MCF 10A (cell line): ENCODE measurements at regions not wholly inside any gene's neighbourhood (a gene's known extent, or its start where the extent isn't known, plus 50 kb on each side); places are given as distances from the start of the nearest gene placed in this dataset.

ENCODE experiments used
- BruUV-seq: library from RNA; stranded (reverse); fragments of 400-500 nt; replicated peaks from 2 replicates; lab custom pipeline; 2021; lab: Mats Ljungman, UMichigan
- CTCF ChIA-PET: fragments of 300-600 bp; sonication (Branson Sonifier 250); formaldehyde crosslinking; extraction: SDS; loops from one replicate; lab custom pipeline; 2021; ENCODE audit warnings: antibody characterized with exemption, inconsistent platforms; lab: Yijun Ruan, JAX
- POLR2A ChIA-PET: fragments of 300-600, 350-650 bp; sonication (Branson Sonifier 250); formaldehyde crosslinking; extraction: SDS; loops from one replicate; lab custom pipeline; 2020; ENCODE audit warnings: antibody characterized with exemption, inconsistent platforms; lab: Yijun Ruan, JAX
- DNase-seq: peaks from one replicate; pipeline ENCODE4 v3.0.0-alpha.2; 2018; ENCODE audit not compliant: unreplicated experiment
- H3K27ac Mint-ChIP-seq: one replicate; pipeline ENCODE4 v1.8.0; 2022; ENCODE audit warnings: mild to moderate bottlenecking, low read depth, mixed read lengths; ENCODE audit not compliant: unreplicated experiment
- H3K27me3 Mint-ChIP-seq: one replicate; pipeline ENCODE4 v1.8.0; 2022; ENCODE audit warnings: mixed read lengths; ENCODE audit not compliant: insufficient read depth, unreplicated experiment
- H3K36me3 Mint-ChIP-seq: one replicate; pipeline ENCODE4 v1.8.0; 2022; ENCODE audit warnings: mild to moderate bottlenecking, moderate library complexity, mixed read lengths; ENCODE audit not compliant: insufficient read depth, unreplicated experiment
- H3K4me1 Mint-ChIP-seq: one replicate; pipeline ENCODE4 v1.8.0; 2022; ENCODE audit warnings: mixed read lengths; ENCODE audit not compliant: insufficient read depth, unreplicated experiment
- H3K4me3 Mint-ChIP-seq: one replicate; pipeline ENCODE4 v1.8.0; 2022; ENCODE audit warnings: mild to moderate bottlenecking, moderate library complexity, mixed read lengths; ENCODE audit not compliant: unreplicated experiment
- H3K9me3 Mint-ChIP-seq: one replicate; pipeline ENCODE4 v1.8.0; 2022; ENCODE audit warnings: mixed read lengths; ENCODE audit not compliant: unreplicated experiment
- intact Hi-C: fragments of 100-400 bp; cut with micrococcal nuclease; formaldehyde crosslinking; loops from 2 replicates; pipeline ENCODE4 v1.14.1; 2022
- TF ChIP-seq, protein P1 (sequence below): fragments of 200-600 bp; IDR thresholded peaks from one replicate; pipeline ENCODE4 v1.8.0; 2022; ENCODE audit warnings: antibody characterized with exemption, mild to moderate bottlenecking; ENCODE audit not compliant: unreplicated experiment

DNA sequence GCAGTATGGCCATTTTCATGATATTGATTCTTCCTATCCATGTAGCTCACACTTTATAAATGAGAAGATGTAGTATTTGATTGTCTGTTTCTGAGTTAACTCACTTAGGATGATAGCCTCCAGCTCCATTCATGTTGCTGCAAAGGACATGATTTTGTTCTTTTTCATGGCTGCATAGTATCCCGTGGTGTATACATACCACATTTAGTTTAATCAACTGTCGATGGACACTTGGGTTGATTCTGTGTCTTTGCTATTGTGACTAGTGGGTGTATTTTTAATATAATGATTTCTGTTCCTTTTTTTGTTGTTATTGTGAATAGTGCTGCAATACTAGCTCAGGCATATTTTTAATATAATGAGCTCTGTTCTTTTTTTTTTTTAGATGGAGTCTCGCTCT lies 560.3 kb upstream of the ZNF608 start:
- POLR2A ChIA-PET, result interaction anchor here (0.6 to 1.1 kb wide), 2 partner anchors 8 to 102 kb away, joined by 3 read pairs; no protein-coding TSS in a partner anchor
- Mint-ChIP-seq H3K4me3 (no peak overlapping the region), H3K9me3 (peaks cover 8% of the 10 kb centered on the region), H3K27me3 (no peaks in the 10 kb centered on the region), H3K27ac (no peak overlapping the region), H3K4me1 (peaks cover 19% of the 10 kb centered on the region), H3K36me3 (peaks cover 4% of the 10 kb centered on the region)
- BruUV-seq, result no TSS peak
- CTCF ChIA-PET, result interaction anchor here (0.6 kb wide), 1 partner anchor 80 kb away, joined by 3 read pairs; no protein-coding TSS in a partner anchor
- TF ChIP-seq, protein P1, sequence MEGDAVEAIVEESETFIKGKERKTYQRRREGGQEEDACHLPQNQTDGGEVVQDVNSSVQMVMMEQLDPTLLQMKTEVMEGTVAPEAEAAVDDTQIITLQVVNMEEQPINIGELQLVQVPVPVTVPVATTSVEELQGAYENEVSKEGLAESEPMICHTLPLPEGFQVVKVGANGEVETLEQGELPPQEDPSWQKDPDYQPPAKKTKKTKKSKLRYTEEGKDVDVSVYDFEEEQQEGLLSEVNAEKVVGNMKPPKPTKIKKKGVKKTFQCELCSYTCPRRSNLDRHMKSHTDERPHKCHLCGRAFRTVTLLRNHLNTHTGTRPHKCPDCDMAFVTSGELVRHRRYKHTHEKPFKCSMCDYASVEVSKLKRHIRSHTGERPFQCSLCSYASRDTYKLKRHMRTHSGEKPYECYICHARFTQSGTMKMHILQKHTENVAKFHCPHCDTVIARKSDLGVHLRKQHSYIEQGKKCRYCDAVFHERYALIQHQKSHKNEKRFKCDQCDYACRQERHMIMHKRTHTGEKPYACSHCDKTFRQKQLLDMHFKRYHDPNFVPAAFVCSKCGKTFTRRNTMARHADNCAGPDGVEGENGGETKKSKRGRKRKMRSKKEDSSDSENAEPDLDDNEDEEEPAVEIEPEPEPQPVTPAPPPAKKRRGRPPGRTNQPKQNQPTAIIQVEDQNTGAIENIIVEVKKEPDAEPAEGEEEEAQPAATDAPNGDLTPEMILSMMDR, result no peak
- no peak for DNase-seq
- intact Hi-C loops, result no loop called here

DNA sequence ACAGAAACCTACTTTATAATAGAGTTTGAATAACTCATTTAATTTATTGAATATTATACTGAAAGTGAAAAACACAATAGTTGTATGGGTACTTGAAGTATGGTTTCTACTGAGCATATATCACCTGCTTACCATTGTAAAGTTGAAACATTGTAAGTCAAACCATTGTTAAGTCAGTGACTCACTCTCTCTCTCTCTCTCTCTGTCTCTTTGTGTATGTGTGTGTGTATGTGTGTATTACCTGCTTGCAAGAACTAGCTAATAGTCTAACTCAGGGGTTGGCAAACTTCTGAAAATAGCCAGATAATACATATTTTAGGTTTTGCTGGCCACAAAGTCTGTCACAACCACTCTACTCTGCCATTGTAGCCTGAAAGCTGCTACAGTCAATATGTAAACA lies 564.3 kb upstream of the ZNF608 start:
- Mint-ChIP-seq H3K4me3 (no peak overlapping the region), H3K27ac (peak overlapping the region; percentile 33), H3K9me3 (peaks cover 21% of the 10 kb centered on the region), H3K36me3 (no peaks in the 10 kb centered on the region), H3K4me1 (peaks cover 18% of the 10 kb centered on the region), H3K27me3 (no peaks in the 10 kb centered on the region)
- POLR2A ChIA-PET, result interaction anchor here (0.5 to 2.4 kb wide), 7 partner anchors 8 to 267 kb away, joined by 3 to 19 read pairs (median 4); no protein-coding TSS in a partner anchor
- TF ChIP-seq, protein P1, result no peak
- no TSS peak for BruUV-seq
- CTCF ChIA-PET, result interaction anchor here (0.5 to 1.5 kb wide), 5 partner anchors 12 to 564 kb away, joined by 3 to 6 read pairs (median 3); no protein-coding TSS in a partner anchor
- intact Hi-C loops, result no loop called here
- DNase-seq, result peak; percentile 51

DNA sequence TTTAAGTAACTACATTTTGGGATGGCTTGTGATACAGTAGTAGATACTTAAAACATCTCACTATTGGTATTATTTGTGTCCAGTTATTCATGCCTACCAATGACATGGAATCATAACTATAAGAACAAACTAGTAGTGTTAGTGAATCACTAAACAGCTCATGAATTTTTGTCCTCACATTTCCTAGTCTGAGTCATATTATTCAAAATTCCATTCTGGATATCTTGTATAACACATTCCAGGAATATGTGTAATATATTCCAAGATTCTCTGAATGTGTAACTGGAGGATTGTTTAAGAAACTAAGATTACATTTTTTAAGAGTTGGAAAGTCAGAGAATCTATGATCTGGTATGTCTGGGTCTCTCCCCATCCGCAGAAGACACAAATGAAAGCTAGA lies 565.3 kb upstream of the ZNF608 start:
- BruUV-seq, result no TSS peak
- intact Hi-C loops, result no loop called here
- Mint-ChIP-seq H3K36me3 (no peaks in the 10 kb centered on the region), H3K4me1 (peaks cover 18% of the 10 kb centered on the region), H3K9me3 (peaks cover 21% of the 10 kb centered on the region), H3K27ac (peak overlapping the region; percentile 33), H3K4me3 (no peak overlapping the region), H3K27me3 (no peaks in the 10 kb centered on the region)
- peak; percentile 70 for DNase-seq
- CTCF ChIA-PET, result interaction anchor here (1.2 to 1.5 kb wide), 2 partner anchors 12 to 13 kb away, joined by 3 to 6 read pairs; no protein-coding TSS in a partner anchor
- TF ChIP-seq, protein P1, result no peak
- POLR2A ChIA-PET, result interaction anchor here (0.6 to 2.4 kb wide), 7 partner anchors 9 to 177 kb away, joined by 3 to 19 read pairs (median 3); no protein-coding TSS in a partner anchor

DNA sequence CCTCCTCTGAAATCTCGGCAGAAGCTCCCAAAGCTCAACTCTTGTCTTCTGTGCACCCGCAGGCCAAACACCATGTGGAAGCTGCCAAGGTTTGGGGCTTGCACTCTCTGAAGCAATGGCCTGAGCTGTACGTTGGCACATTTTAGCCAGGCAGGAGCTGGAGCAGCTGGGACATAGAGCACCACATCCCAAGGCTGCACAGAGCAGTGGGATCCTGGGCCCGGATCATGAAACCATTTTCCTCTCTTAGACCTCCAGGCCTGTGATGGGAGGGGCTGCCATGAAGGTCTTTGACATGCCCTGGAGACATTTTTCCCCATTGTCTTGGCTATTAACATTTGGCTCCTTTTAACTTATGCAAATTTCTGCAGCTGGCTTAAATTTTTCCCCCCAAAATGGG lies 567.1 kb upstream of the ZNF608 start:
- no peak for DNase-seq
- H3K27ac Mint-ChIP-seq, result no peak overlapping the region
- H3K27me3 Mint-ChIP-seq, result no peaks in the 10 kb centered on the region
- intact Hi-C loops, result no loop called here
- H3K4me3 Mint-ChIP-seq, result no peak overlapping the region
- peaks cover 16% of the 10 kb centered on the region for H3K9me3 Mint-ChIP-seq
- POLR2A ChIA-PET, result interaction anchor here (0.9 kb wide), 1 partner anchor 9 kb away, joined by 4 read pairs; no protein-coding TSS in a partner anchor
- TF ChIP-seq, protein P1, result no peak
- no peaks in the 10 kb centered on the region for H3K36me3 Mint-ChIP-seq
- no TSS peak for BruUV-seq
- CTCF ChIA-PET, result interaction anchor here (0.7 kb wide), 1 partner anchor 784 kb away, joined by 3 read pairs; no protein-coding TSS in a partner anchor
- peaks cover 18% of the 10 kb centered on the region for H3K4me1 Mint-ChIP-seq
